Testis (tissue), 2 donors: ENCODE measurements at regions not wholly inside any gene's neighbourhood (a gene's known extent, or its start where the extent isn't known, plus 50 kb on each side); places are given as distances from the start of the nearest gene placed in this dataset.

ENCODE experiments used
- POLR2A ChIP-seq: fragments of 450-650 bp; IDR thresholded peaks from one replicate; pipeline ENCODE4 v1.6.1; 2017; ENCODE audit warnings: antibody characterized with exemption, mild to moderate bottlenecking, moderate library complexity
- TF ChIP-seq, protein P1 (sequence below), 3 experiments: fragments of 450-650 bp in 2 of 3; fragments of 200-600 bp in 1 of 3; sonication (generic) in 1 of 3; IDR thresholded peaks; one replicate each; pipeline ENCODE4 v1.5.1; 2016 to 2019; ENCODE audit warnings: antibody characterized with exemption in 3 of 3, mild to moderate bottlenecking in 2 of 3, moderate library complexity in 1 of 3

DNA sequence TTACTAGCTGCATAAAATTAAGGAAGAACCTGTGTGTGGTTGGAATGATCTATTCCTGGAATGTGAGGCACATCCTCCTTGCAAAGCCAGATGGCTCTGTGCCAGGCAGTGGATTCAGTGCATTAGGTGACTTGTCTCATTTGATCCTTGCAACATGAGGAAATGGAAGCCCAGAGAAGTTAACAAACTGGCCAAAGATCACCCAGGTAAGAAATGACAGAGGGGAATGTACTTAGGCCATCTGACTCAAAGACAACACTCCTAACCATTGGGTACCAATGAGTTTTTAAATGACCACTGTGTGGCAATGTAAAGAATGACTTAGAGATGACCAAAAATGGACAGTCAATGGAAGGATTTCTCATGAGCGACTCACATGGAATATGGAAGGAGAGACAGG lies 114.2 kb upstream of the RXFP2 start:
- TF ChIP-seq, protein P1, sequence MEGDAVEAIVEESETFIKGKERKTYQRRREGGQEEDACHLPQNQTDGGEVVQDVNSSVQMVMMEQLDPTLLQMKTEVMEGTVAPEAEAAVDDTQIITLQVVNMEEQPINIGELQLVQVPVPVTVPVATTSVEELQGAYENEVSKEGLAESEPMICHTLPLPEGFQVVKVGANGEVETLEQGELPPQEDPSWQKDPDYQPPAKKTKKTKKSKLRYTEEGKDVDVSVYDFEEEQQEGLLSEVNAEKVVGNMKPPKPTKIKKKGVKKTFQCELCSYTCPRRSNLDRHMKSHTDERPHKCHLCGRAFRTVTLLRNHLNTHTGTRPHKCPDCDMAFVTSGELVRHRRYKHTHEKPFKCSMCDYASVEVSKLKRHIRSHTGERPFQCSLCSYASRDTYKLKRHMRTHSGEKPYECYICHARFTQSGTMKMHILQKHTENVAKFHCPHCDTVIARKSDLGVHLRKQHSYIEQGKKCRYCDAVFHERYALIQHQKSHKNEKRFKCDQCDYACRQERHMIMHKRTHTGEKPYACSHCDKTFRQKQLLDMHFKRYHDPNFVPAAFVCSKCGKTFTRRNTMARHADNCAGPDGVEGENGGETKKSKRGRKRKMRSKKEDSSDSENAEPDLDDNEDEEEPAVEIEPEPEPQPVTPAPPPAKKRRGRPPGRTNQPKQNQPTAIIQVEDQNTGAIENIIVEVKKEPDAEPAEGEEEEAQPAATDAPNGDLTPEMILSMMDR (IDR thresholded peaks at IDR 0.05), result no peak
- no peak for TF ChIP-seq POLR2A
